GM23248 (cell line): ENCODE measurements at regions not wholly inside any gene's neighbourhood (a gene's known extent, or its start where the extent isn't known, plus 50 kb on each side); places are given as distances from the start of the nearest gene placed in this dataset.
"Not testable (repeated sequence)": the region's sequence is repeated elsewhere in the genome, so short reads cannot be mapped to it uniquely, and the experiment has no call there.

Source experiments
- DNase-seq: peaks from one replicate; pipeline ENCODE4 v3.0.0-alpha.2; 2015
- H2AFZ ChIP-seq: fragments of 200-600 bp; sonication (generic); 2 replicates; pipeline ENCODE4 v1.6.1; 2016; ENCODE audit warnings: antibody characterized with exemption
- H3F3A ChIP-seq: fragments of 200-600 bp; sonication (generic); 2 replicates; pipeline ENCODE4 v1.6.1; 2016; ENCODE audit warnings: mild to moderate bottlenecking, antibody characterized with exemption, mixed run types; ENCODE audit not compliant: insufficient read depth
- H3K27ac ChIP-seq: fragments of 200-600 bp; sonication (generic); 2 replicates; pipeline ENCODE4 v1.5.1; 2016; ENCODE audit warnings: mild to moderate bottlenecking
- H3K27me3 ChIP-seq: fragments of 200-600 bp; sonication (generic); replicated peaks from 2 replicates; pipeline ENCODE4 v1.6.1; 2016; ENCODE audit warnings: mild to moderate bottlenecking; ENCODE audit not compliant: insufficient read depth
- H3K36me3 ChIP-seq: fragments of 200-600 bp; sonication (generic); 2 replicates; pipeline ENCODE4 v1.6.1; 2016; ENCODE audit warnings: low read depth, mild to moderate bottlenecking
- H3K4me1 ChIP-seq: fragments of 200-600 bp; sonication (generic); 2 replicates; pipeline ENCODE4 v1.6.1; 2016; ENCODE audit warnings: mild to moderate bottlenecking; ENCODE audit not compliant: insufficient read depth
- H3K4me2 ChIP-seq: fragments of 200-600 bp; sonication (generic); one replicate; pipeline ENCODE4 v1.6.1; 2016; ENCODE audit warnings: mild to moderate bottlenecking; ENCODE audit not compliant: unreplicated experiment
- H3K4me3 ChIP-seq: fragments of 200-600 bp; sonication (generic); 2 replicates; pipeline ENCODE4 v1.5.1; 2016; ENCODE audit warnings: mild to moderate bottlenecking
- H3K79me2 ChIP-seq: fragments of 200-600 bp; sonication (generic); 2 replicates; pipeline ENCODE4 v1.6.1; 2016; ENCODE audit warnings: mild to moderate bottlenecking; ENCODE audit not compliant: insufficient read depth
- H3K9ac ChIP-seq: fragments of 200-600 bp; sonication (generic); 2 replicates; pipeline ENCODE4 v1.6.1; 2016; ENCODE audit warnings: mild to moderate bottlenecking
- H3K9me2 ChIP-seq: fragments of 200-600 bp; sonication (generic); 2 replicates; pipeline ENCODE4 v1.6.1; 2016; ENCODE audit warnings: mixed run types, mild to moderate bottlenecking, moderate library complexity; ENCODE audit not compliant: insufficient read depth
- H3K9me3 ChIP-seq: fragments of 200-600 bp; sonication (generic); one replicate; pipeline ENCODE4 v1.6.1; 2017; ENCODE audit warnings: low read depth
- H4K20me1 ChIP-seq: fragments of 200-600 bp; sonication (generic); 2 replicates; pipeline ENCODE4 v1.6.0; 2016; ENCODE audit not compliant: insufficient read depth
- EZH2 ChIP-seq: fragments of 200-600 bp; sonication (generic); IDR thresholded peaks from 2 replicates; pipeline ENCODE4 v1.6.1; 2018; ENCODE audit warnings: antibody characterized with exemption, mild to moderate bottlenecking; ENCODE audit not compliant: insufficient read depth, poor library complexity, severe bottlenecking
- EZH2phosphoT487 ChIP-seq: fragments of 200-600 bp; sonication (generic); IDR thresholded peaks from 2 replicates; pipeline ENCODE4 v1.6.1; 2018; ENCODE audit warnings: antibody characterized with exemption, moderate library complexity, mild to moderate bottlenecking, low read depth; ENCODE audit not compliant: insufficient read depth
- WGBS, 2 experiments: methylation state at CpG; one replicate each; pipeline ENCODE4 v1.1.6; 2015 to 2017; ENCODE audit warnings: low lambda C conversion rate in 2 of 2, low coverage in 1 of 2; ENCODE audit errors: missing lambda C conversion rate in 2 of 2; 5-methylcytosine and 5-hydroxymethylcytosine counted together
- in situ Hi-C: fragments of 300-500 bp; cut with MboI; formaldehyde crosslinking; loops from 2 replicates; pipeline ENCODE4 v1.15.0; 2020

- H3K4me1 ChIP-seq = peaks cover 42% of the 10 kb centered on the region
- H3K4me3 ChIP-seq = no peak overlapping the region
- H3K9me2 ChIP-seq = no peaks in the 10 kb centered on the region
- peak overlapping the region; percentile 14 for H3K4me2 ChIP-seq
- no peak overlapping the region for H3K9ac ChIP-seq
- in situ Hi-C loops = no loop called here
- no peak for TF ChIP-seq EZH2phosphoT487
- TF ChIP-seq EZH2 = no peak
- no peak overlapping the region for H2AFZ ChIP-seq
- no peaks in the 10 kb centered on the region for H4K20me1 ChIP-seq
- H3F3A ChIP-seq = peaks cover 20% of the 10 kb centered on the region
- no peaks in the 10 kb centered on the region for H3K27me3 ChIP-seq
- H3K79me2 ChIP-seq = no peaks in the 10 kb centered on the region
- no peaks in the 10 kb centered on the region for H3K9me3 ChIP-seq
- peak overlapping the region; percentile 26; the same call in 1 of the 2 replicates for H3K27ac ChIP-seq
- WGBS, 2 experiments = 30 to 32% methylated on average over 1 of the region's 1 CpG
- no peaks in the 10 kb centered on the region for H3K36me3 ChIP-seq
- DNase-seq = peak; percentile 56
These were observed 404.1 kb downstream of the ZEB2 start for GRCh38 chr2:144115739-144116291.

GRCh38 chr2:144114760-144115159 lies 405.2 kb downstream of the ZEB2 start:
- Histone ChIP-seq H3K27ac (no peak overlapping the region), H3K36me3 (no peaks in the 10 kb centered on the region), H4K20me1 (no peaks in the 10 kb centered on the region), H2AFZ (no peak overlapping the region), H3K9me2 (no peaks in the 10 kb centered on the region), H3K4me3 (no peak overlapping the region), H3F3A (peaks cover 22% of the 10 kb centered on the region), H3K9ac (no peak overlapping the region), H3K79me2 (no peaks in the 10 kb centered on the region), H3K4me1 (peaks cover 44% of the 10 kb centered on the region), H3K27me3 (no peaks in the 10 kb centered on the region), H3K9me3 (no peaks in the 10 kb centered on the region), H3K4me2 (no peak overlapping the region)
- no peak for TF ChIP-seq EZH2
- TF ChIP-seq EZH2phosphoT487 = no peak
- WGBS, 2 experiments = 63 to 77% methylated on average over 1 of the region's 1 CpG
- DNase-seq = peak; percentile 35
- in situ Hi-C loops = no loop called here

GRCh38 chr2:144111437-144111836 lies 408.5 kb downstream of the ZEB2 start:
- no peak overlapping the region for H3K4me3 ChIP-seq
- TF ChIP-seq EZH2phosphoT487 = no peak
- no peak for TF ChIP-seq EZH2
- no peak overlapping the region for H2AFZ ChIP-seq
- no peaks in the 10 kb centered on the region for H4K20me1 ChIP-seq
- no peaks in the 10 kb centered on the region for H3K9me2 ChIP-seq
- H3F3A ChIP-seq = peaks cover 22% of the 10 kb centered on the region
- DNase-seq = peak; percentile 85
- peak overlapping the region; percentile 46 for H3K4me2 ChIP-seq
- H3K9me3 ChIP-seq = no peaks in the 10 kb centered on the region
- no peaks in the 10 kb centered on the region for H3K79me2 ChIP-seq
- H3K27me3 ChIP-seq = no peaks in the 10 kb centered on the region
- 34 to 36% methylated on average over 2 of the region's 2 CpGs for WGBS, 2 experiments
- peak overlapping the region; percentile 15 for H3K27ac ChIP-seq
- peaks cover 44% of the 10 kb centered on the region for H3K4me1 ChIP-seq
- in situ Hi-C loops = no loop called here
- H3K36me3 ChIP-seq = no peaks in the 10 kb centered on the region
- H3K9ac ChIP-seq = no peak overlapping the region

- H3K4me3 ChIP-seq, H3K4me1 ChIP-seq, H3K79me2 ChIP-seq, H3F3A ChIP-seq, H3K4me2 ChIP-seq, H3K27me3 ChIP-seq, H3K27ac ChIP-seq, H3K9ac ChIP-seq, H3K9me3 ChIP-seq, in situ Hi-C loops, H2AFZ ChIP-seq, H3K36me3 ChIP-seq, H3K9me2 ChIP-seq, H4K20me1 ChIP-seq, DNase-seq: not testable (repeated sequence)
- 89 to 94% methylated on average over 3 of the region's 3 CpGs for WGBS, 2 experiments
These were observed 413.8 kb downstream of the ZEB2 start for GRCh38 chr2:144106104-144106503.

GRCh38 chr2:144102386-144102785 lies 417.5 kb downstream of the ZEB2 start:
- in situ Hi-C loops = no loop called here

More at GRCh38 chr2:144102386-144102785, 417.5 kb downstream of the ZEB2 start:
- Histone ChIP-seq H4K20me1 (no peaks in the 10 kb centered on the region), H3K27ac (no peak overlapping the region), H3K9ac (no peak overlapping the region), H3K4me3 (no peak overlapping the region), H3K9me3 (no peaks in the 10 kb centered on the region), H2AFZ (no peak overlapping the region), H3F3A (peaks cover 15% of the 10 kb centered on the region), H3K9me2 (no peaks in the 10 kb centered on the region), H3K79me2 (no peaks in the 10 kb centered on the region), H3K36me3 (no peaks in the 10 kb centered on the region), H3K4me2 (no peak overlapping the region), H3K4me1 (peaks cover 14% of the 10 kb centered on the region), H3K27me3 (no peaks in the 10 kb centered on the region)
- WGBS, 2 experiments = 100% methylated on average over 2 of the region's 2 CpGs
- TF ChIP-seq EZH2phosphoT487 (no peak), EZH2 (no peak)
- no peak for DNase-seq
